ENCODE measurements at regions not wholly inside any gene's neighbourhood (a gene's known extent, or its start where the extent isn't known, plus 50 kb on each side); places are given as distances from the start of the nearest gene placed in this dataset.

DNA sequence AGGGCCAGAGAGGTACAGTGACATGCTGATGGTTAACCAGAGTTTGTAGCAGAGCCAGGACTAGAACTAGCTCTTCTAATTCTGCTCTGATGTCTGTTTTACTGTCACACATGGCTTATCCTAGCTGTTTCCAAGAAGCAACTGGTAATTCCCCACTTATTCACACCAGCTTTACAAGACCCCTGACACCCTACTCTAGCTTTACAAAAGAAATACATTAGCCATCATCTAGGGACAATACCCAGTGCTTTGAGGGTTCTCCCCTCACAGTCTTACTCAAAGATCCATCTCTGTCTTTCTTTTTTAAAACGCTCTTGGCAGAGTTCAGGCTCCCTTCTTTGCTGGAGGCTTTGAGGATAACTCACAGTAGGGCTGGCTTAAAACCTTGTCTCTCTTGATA is 197.3 kb upstream of the PMFBP1 start:
- TF ChIP-seq RAD21 (IDR thresholded peaks at IDR 0.05; ENCODE audit: low read depth), result no peak
- TF ChIP-seq FOXM1 (IDR thresholded peaks at IDR 0.05; ENCODE audit: borderline replicate concordance, low read depth), result no peak
- TF ChIP-seq EGR1 (IDR thresholded peaks at IDR 0.05), result no peak
- TF ChIP-seq, protein P1, sequence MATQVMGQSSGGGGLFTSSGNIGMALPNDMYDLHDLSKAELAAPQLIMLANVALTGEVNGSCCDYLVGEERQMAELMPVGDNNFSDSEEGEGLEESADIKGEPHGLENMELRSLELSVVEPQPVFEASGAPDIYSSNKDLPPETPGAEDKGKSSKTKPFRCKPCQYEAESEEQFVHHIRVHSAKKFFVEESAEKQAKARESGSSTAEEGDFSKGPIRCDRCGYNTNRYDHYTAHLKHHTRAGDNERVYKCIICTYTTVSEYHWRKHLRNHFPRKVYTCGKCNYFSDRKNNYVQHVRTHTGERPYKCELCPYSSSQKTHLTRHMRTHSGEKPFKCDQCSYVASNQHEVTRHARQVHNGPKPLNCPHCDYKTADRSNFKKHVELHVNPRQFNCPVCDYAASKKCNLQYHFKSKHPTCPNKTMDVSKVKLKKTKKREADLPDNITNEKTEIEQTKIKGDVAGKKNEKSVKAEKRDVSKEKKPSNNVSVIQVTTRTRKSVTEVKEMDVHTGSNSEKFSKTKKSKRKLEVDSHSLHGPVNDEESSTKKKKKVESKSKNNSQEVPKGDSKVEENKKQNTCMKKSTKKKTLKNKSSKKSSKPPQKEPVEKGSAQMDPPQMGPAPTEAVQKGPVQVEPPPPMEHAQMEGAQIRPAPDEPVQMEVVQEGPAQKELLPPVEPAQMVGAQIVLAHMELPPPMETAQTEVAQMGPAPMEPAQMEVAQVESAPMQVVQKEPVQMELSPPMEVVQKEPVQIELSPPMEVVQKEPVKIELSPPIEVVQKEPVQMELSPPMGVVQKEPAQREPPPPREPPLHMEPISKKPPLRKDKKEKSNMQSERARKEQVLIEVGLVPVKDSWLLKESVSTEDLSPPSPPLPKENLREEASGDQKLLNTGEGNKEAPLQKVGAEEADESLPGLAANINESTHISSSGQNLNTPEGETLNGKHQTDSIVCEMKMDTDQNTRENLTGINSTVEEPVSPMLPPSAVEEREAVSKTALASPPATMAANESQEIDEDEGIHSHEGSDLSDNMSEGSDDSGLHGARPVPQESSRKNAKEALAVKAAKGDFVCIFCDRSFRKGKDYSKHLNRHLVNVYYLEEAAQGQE (IDR thresholded peaks at IDR 0.05; ENCODE audit: low read depth), result no peak
- TF ChIP-seq TEAD4 (IDR thresholded peaks at IDR 0.05), result no peak
- TF ChIP-seq ZBTB7A (IDR thresholded peaks at IDR 0.05; ENCODE audit: low read depth), result no peak
- no peak for TF ChIP-seq EP300 (IDR thresholded peaks at IDR 0.05; ENCODE audit: borderline replicate concordance)
- no peak for TF ChIP-seq TCF12 (IDR thresholded peaks at IDR 0.05; ENCODE audit: low read depth)
- no peak for TF ChIP-seq NFIC (IDR thresholded peaks at IDR 0.05)
- TF ChIP-seq, protein P2, sequence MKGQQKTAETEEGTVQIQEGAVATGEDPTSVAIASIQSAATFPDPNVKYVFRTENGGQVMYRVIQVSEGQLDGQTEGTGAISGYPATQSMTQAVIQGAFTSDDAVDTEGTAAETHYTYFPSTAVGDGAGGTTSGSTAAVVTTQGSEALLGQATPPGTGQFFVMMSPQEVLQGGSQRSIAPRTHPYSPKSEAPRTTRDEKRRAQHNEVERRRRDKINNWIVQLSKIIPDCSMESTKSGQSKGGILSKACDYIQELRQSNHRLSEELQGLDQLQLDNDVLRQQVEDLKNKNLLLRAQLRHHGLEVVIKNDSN (IDR thresholded peaks at IDR 0.05), result no peak
- no peak for TF ChIP-seq CEBPB (IDR thresholded peaks at IDR 0.05)
- TF ChIP-seq TAF1 (IDR thresholded peaks at IDR 0.05; ENCODE audit: low read depth), result no peak
- TF ChIP-seq CREB1 (IDR thresholded peaks at IDR 0.05; ENCODE audit: low read depth), result no peak
- TF ChIP-seq, protein P3, sequence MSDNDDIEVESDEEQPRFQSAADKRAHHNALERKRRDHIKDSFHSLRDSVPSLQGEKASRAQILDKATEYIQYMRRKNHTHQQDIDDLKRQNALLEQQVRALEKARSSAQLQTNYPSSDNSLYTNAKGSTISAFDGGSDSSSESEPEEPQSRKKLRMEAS (IDR thresholded peaks at IDR 0.05), result no peak
- TF ChIP-seq YY1 (IDR thresholded peaks at IDR 0.05; ENCODE audit: low read depth), result no peak

DNA sequence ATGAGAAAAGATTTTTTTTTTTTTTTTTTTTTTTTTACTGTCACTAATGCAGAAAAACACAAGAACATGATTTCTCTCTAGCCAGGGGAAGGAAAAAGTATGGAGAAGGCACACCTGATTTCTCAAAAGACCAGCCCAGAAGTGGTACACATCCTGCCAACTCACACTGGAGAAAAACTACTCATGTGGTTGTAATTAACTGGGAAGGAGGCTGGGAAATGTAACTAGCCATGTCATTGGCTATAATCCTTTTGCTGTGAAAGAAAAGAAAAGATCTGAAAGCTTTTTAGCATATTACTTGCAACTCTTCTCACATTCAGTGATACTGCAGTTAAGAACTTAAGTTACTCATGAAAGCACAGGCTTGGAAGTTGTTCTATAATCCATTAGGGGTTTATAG is 195.9 kb upstream of the PMFBP1 start:
- TF ChIP-seq CEBPB (IDR thresholded peaks at IDR 0.05) (no peak), TCF12 (IDR thresholded peaks at IDR 0.05; ENCODE audit: low read depth) (no peak), ZBTB7A (IDR thresholded peaks at IDR 0.05; ENCODE audit: low read depth) (no peak), YY1 (IDR thresholded peaks at IDR 0.05; ENCODE audit: low read depth) (no peak), RAD21 (IDR thresholded peaks at IDR 0.05; ENCODE audit: low read depth) (no peak), EGR1 (IDR thresholded peaks at IDR 0.05) (no peak), TEAD4 (IDR thresholded peaks at IDR 0.05) (no peak), CREB1 (IDR thresholded peaks at IDR 0.05; ENCODE audit: low read depth) (no peak), FOXM1 (IDR thresholded peaks at IDR 0.05; ENCODE audit: borderline replicate concordance, low read depth) (no peak), EP300 (IDR thresholded peaks at IDR 0.05; ENCODE audit: borderline replicate concordance) (no peak), NFIC (IDR thresholded peaks at IDR 0.05) (no peak), TAF1 (IDR thresholded peaks at IDR 0.05; ENCODE audit: low read depth) (no peak)
- TF ChIP-seq, protein P1 (IDR thresholded peaks at IDR 0.05; ENCODE audit: low read depth), result no peak
- TF ChIP-seq, protein P2 (IDR thresholded peaks at IDR 0.05), result no peak
- TF ChIP-seq, protein P3 (IDR thresholded peaks at IDR 0.05), result no peak

DNA sequence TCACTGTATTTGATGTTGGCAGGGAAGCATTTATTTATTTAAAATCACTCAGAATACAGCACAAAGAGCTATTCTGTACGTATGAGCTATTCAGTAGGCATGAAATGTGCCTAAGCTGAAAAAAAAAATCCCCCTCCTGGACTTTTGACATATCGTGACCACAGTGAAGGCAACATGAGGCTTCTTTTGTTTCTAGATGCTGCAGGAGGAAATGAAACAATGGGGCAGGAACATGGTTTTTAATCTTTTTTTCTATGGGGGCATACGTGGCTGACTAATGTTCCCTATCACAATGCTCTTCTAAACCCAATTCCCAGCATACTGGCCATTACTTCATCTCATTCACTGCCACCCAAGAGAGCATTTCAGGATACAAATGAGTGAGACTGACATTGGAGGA is 191.0 kb upstream of the PMFBP1 start:
- no peak for TF ChIP-seq EGR1 (IDR thresholded peaks at IDR 0.05)

DNA sequence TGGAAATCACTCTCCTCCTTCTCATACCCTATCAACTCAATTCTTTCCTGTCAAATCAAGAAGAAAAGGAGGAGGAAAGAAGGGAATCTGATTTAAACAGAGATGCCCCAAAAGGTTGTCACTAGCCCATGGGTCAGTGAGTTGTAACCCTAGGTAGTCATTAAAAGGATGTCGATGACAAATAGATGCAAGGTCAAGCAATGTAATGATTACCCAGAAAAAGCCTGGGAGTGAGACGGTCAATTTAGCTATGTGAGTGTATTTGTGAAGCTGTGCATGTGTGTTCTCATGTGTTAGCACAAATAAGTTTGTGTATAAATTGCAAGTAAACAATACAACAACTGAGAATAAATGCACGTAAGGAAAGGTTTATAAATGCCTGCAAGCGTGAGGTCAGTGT is 190.5 kb upstream of the PMFBP1 start:
- no peak for TF ChIP-seq RAD21 (IDR thresholded peaks at IDR 0.05; ENCODE audit: low read depth)
- no peak for TF ChIP-seq FOXM1 (IDR thresholded peaks at IDR 0.05; ENCODE audit: borderline replicate concordance, low read depth)
- TF ChIP-seq, protein P3 (IDR thresholded peaks at IDR 0.05), result no peak
- TF ChIP-seq NFIC (IDR thresholded peaks at IDR 0.05), result no peak
- TF ChIP-seq, protein P2 (IDR thresholded peaks at IDR 0.05), result no peak
- no peak for TF ChIP-seq YY1 (IDR thresholded peaks at IDR 0.05; ENCODE audit: low read depth)
- no peak for TF ChIP-seq ZBTB7A (IDR thresholded peaks at IDR 0.05; ENCODE audit: low read depth)
- TF ChIP-seq, protein P1 (IDR thresholded peaks at IDR 0.05; ENCODE audit: low read depth), result no peak
- TF ChIP-seq CREB1 (IDR thresholded peaks at IDR 0.05; ENCODE audit: low read depth), result no peak
- no peak for TF ChIP-seq TAF1 (IDR thresholded peaks at IDR 0.05; ENCODE audit: low read depth)
- TF ChIP-seq CEBPB (IDR thresholded peaks at IDR 0.05), result no peak
- TF ChIP-seq TEAD4 (IDR thresholded peaks at IDR 0.05), result no peak
- no peak for TF ChIP-seq EP300 (IDR thresholded peaks at IDR 0.05; ENCODE audit: borderline replicate concordance)
